ENCODE measurements at regions not wholly inside any gene's neighbourhood (a gene's known extent, or its start where the extent isn't known, plus 50 kb on each side); places are given as distances from the start of the nearest gene placed in this dataset.

GRCh38 chr10:1873661-1874315 is 136.5 kb upstream of the ADARB2 start:
- Mint-ChIP-seq H3K27ac (no peak overlapping the region), H3K4me3 (no peak overlapping the region), H3K9me3 (peaks cover 0 to 10% (median 2%) of the 10 kb centered on the region in 11 donors), H3K4me1 (no peaks in the 10 kb centered on the region), H3K27me3 (peaks cover 0 to 12% (median 0%) of the 10 kb centered on the region in 5 donors), H3K36me3 (no peaks in the 10 kb centered on the region)
- CTCF ChIA-PET = no interaction called here
- Histone ChIP-seq H3K36me3 (ENCODE audit: control insufficient read depth in 2 of 3, insufficient read depth in 3 of 3, low read length in 3 of 3) (no peaks in the 10 kb centered on the region), H3K9me3 (ENCODE audit: control insufficient read depth in 2 of 3, low read length in 3 of 3) (no peaks in the 10 kb centered on the region), H3K27ac (ENCODE audit: low read depth, low read length) (no peak overlapping the region), H3K4me1 (ENCODE audit: control insufficient read depth in 2 of 2, insufficient read depth in 2 of 2, low read length in 2 of 2) (no peaks in the 10 kb centered on the region), H3K27me3 (ENCODE audit: control insufficient read depth in 2 of 2, insufficient read depth in 2 of 2, low read length in 2 of 2) (no peaks in the 10 kb centered on the region), H3K4me3 (ENCODE audit: low read length) (no peak overlapping the region)
- POLR2A ChIA-PET = no interaction called here
- DNase-seq (no peak), ATAC-seq (no peak)
- intact Hi-C loops (cut with micrococcal nuclease) = no loop called here

GRCh38 chr10:1872151-1872726 is 134.9 kb upstream of the ADARB2 start:
- H3K27ac ChIP-seq (ENCODE audit: low read depth, low read length) = no peak overlapping the region
- no peak overlapping the region for H3K4me3 ChIP-seq (ENCODE audit: low read length)
- H3K36me3 Mint-ChIP-seq = no peaks in the 10 kb centered on the region
- H3K27ac Mint-ChIP-seq = peak overlapping the region in 1 of 9 donors; percentile 42
- H3K27me3 ChIP-seq (ENCODE audit: control insufficient read depth in 2 of 2, insufficient read depth in 2 of 2, low read length in 2 of 2) = no peaks in the 10 kb centered on the region
- peaks cover 0 to 12% (median 0%) of the 10 kb centered on the region in 5 donors for H3K27me3 Mint-ChIP-seq
- DNase-seq (no peak), ATAC-seq (no peak)
- ChIA-PET CTCF (no interaction called here), POLR2A (no interaction called here)
- H3K9me3 Mint-ChIP-seq = peaks cover 0 to 10% (median 2%) of the 10 kb centered on the region in 11 donors
- no peaks in the 10 kb centered on the region for H3K4me1 Mint-ChIP-seq
- H3K4me3 Mint-ChIP-seq = no peak overlapping the region
- H3K4me1 ChIP-seq (ENCODE audit: control insufficient read depth in 2 of 2, insufficient read depth in 2 of 2, low read length in 2 of 2) = no peaks in the 10 kb centered on the region
- no peaks in the 10 kb centered on the region for H3K9me3 ChIP-seq (ENCODE audit: control insufficient read depth in 2 of 3, low read length in 3 of 3)
- no peaks in the 10 kb centered on the region for H3K36me3 ChIP-seq (ENCODE audit: control insufficient read depth in 2 of 3, insufficient read depth in 3 of 3, low read length in 3 of 3)
- intact Hi-C loops (cut with micrococcal nuclease) = no loop called here

- Mint-ChIP-seq H3K36me3 (no peaks in the 10 kb centered on the region), H3K27me3 (peaks cover 0 to 12% (median 0%) of the 10 kb centered on the region in 5 donors), H3K4me1 (no peaks in the 10 kb centered on the region), H3K27ac (no peak overlapping the region), H3K9me3 (peaks cover 0 to 5% (median 0%) of the 10 kb centered on the region in 11 donors), H3K4me3 (no peak overlapping the region)
- Histone ChIP-seq H3K4me1 (ENCODE audit: control insufficient read depth in 2 of 2, insufficient read depth in 2 of 2, low read length in 2 of 2) (no peaks in the 10 kb centered on the region), H3K27ac (ENCODE audit: low read depth, low read length) (no peak overlapping the region), H3K36me3 (ENCODE audit: control insufficient read depth in 2 of 3, insufficient read depth in 3 of 3, low read length in 3 of 3) (no peaks in the 10 kb centered on the region), H3K4me3 (ENCODE audit: low read length) (no peak overlapping the region), H3K9me3 (ENCODE audit: control insufficient read depth in 2 of 3, low read length in 3 of 3) (no peaks in the 10 kb centered on the region), H3K27me3 (ENCODE audit: control insufficient read depth in 2 of 2, insufficient read depth in 2 of 2, low read length in 2 of 2) (peaks cover 0 to 2% of the 10 kb centered on the region in 2 donors)
- ChIA-PET POLR2A (no interaction called here), CTCF (no interaction called here)
- intact Hi-C loops (cut with micrococcal nuclease) = no loop called here
- ATAC-seq = no peak
- DNase-seq = no peak
Measured at GRCh38 chr10:1870491-1870890, 133.2 kb upstream of the ADARB2 start.

GRCh38 chr10:1869861-1870260 is 132.5 kb upstream of the ADARB2 start:
- Mint-ChIP-seq H3K4me3 (no peak overlapping the region), H3K9me3 (peaks cover 0 to 9% (median 5%) of the 10 kb centered on the region in 11 donors), H3K4me1 (no peaks in the 10 kb centered on the region), H3K27ac (peak overlapping the region in 1 of 9 donors; percentile 21), H3K36me3 (no peaks in the 10 kb centered on the region), H3K27me3 (peaks cover 0 to 12% (median 0%) of the 10 kb centered on the region in 5 donors)
- Histone ChIP-seq H3K27me3 (ENCODE audit: control insufficient read depth in 2 of 2, insufficient read depth in 2 of 2, low read length in 2 of 2) (peaks cover 0 to 4% of the 10 kb centered on the region in 2 donors), H3K27ac (ENCODE audit: low read depth, low read length) (no peak overlapping the region), H3K9me3 (ENCODE audit: control insufficient read depth in 2 of 3, low read length in 3 of 3) (peaks cover 0 to under 1% (median 0%) of the 10 kb centered on the region in 3 experiments), H3K4me3 (ENCODE audit: low read length) (no peak overlapping the region), H3K4me1 (ENCODE audit: control insufficient read depth in 2 of 2, insufficient read depth in 2 of 2, low read length in 2 of 2) (no peaks in the 10 kb centered on the region), H3K36me3 (ENCODE audit: control insufficient read depth in 2 of 3, insufficient read depth in 3 of 3, low read length in 3 of 3) (no peaks in the 10 kb centered on the region)
- no peak for ATAC-seq
- DNase-seq = no peak
- ChIA-PET POLR2A (no interaction called here), CTCF (no interaction called here)
- intact Hi-C loops (cut with micrococcal nuclease) = no loop called here

GRCh38 chr10:1860351-1860750 is 123.0 kb upstream of the ADARB2 start:
- POLR2A ChIA-PET = no interaction called here
- H3K36me3 Mint-ChIP-seq = peaks cover 0 to 4% (median 3%) of the 10 kb centered on the region in 5 donors

GRCh38 chr10:1858547-1858946 is 121.2 kb upstream of the ADARB2 start:
- peaks cover 0 to 4% (median 2%) of the 10 kb centered on the region in 11 donors for H3K9me3 Mint-ChIP-seq

More at GRCh38 chr10:1860351-1860750, 123.0 kb upstream of the ADARB2 start:
- H3K4me1 ChIP-seq (ENCODE audit: control insufficient read depth in 2 of 2, insufficient read depth in 2 of 2, low read length in 2 of 2) = no peaks in the 10 kb centered on the region
- Mint-ChIP-seq H3K27me3 (peaks cover 0 to 3% (median 0%) of the 10 kb centered on the region in 5 donors), H3K4me3 (no peak overlapping the region), H3K27ac (no peak overlapping the region), H3K4me1 (no peaks in the 10 kb centered on the region), H3K9me3 (peaks cover 4 to 22% (median 9%) of the 10 kb centered on the region in 11 donors)
- DNase-seq (no peak), ATAC-seq (no peak)
- intact Hi-C loops (cut with micrococcal nuclease) = no loop called here
- H3K4me3 ChIP-seq (ENCODE audit: low read length) = no peak overlapping the region
- H3K27me3 ChIP-seq (ENCODE audit: control insufficient read depth in 2 of 2, insufficient read depth in 2 of 2, low read length in 2 of 2) = peaks cover 0 to under 1% of the 10 kb centered on the region in 2 donors
- no peaks in the 10 kb centered on the region for H3K36me3 ChIP-seq (ENCODE audit: control insufficient read depth in 2 of 3, insufficient read depth in 3 of 3, low read length in 3 of 3)
- H3K9me3 ChIP-seq (ENCODE audit: control insufficient read depth in 2 of 3, low read length in 3 of 3) = peaks cover 0 to 7% (median 0%) of the 10 kb centered on the region in 3 experiments
- no peak overlapping the region for H3K27ac ChIP-seq (ENCODE audit: low read depth, low read length)
- CTCF ChIA-PET = no interaction called here

GRCh38 chr10:1858048-1858447 is 120.7 kb upstream of the ADARB2 start:
- Histone ChIP-seq H3K27ac (ENCODE audit: low read depth, low read length) (no peak overlapping the region), H3K4me1 (ENCODE audit: control insufficient read depth in 2 of 2, insufficient read depth in 2 of 2, low read length in 2 of 2) (no peaks in the 10 kb centered on the region), H3K9me3 (ENCODE audit: control insufficient read depth in 2 of 3, low read length in 3 of 3) (no peaks in the 10 kb centered on the region), H3K4me3 (ENCODE audit: low read length) (no peak overlapping the region), H3K27me3 (ENCODE audit: control insufficient read depth in 2 of 2, insufficient read depth in 2 of 2, low read length in 2 of 2) (no peaks in the 10 kb centered on the region), H3K36me3 (ENCODE audit: control insufficient read depth in 2 of 3, insufficient read depth in 3 of 3, low read length in 3 of 3) (no peaks in the 10 kb centered on the region)
- ChIA-PET CTCF (no interaction called here), POLR2A (no interaction called here)
- no peaks in the 10 kb centered on the region for H3K9me3 Mint-ChIP-seq
- ATAC-seq (no peak), DNase-seq (no peak)
- H3K27ac Mint-ChIP-seq = no peak overlapping the region
- intact Hi-C loops (cut with micrococcal nuclease) = no loop called here
- no peak overlapping the region for H3K4me3 Mint-ChIP-seq
- H3K27me3 Mint-ChIP-seq = peaks cover 0 to 3% (median 0%) of the 10 kb centered on the region in 5 donors
- no peaks in the 10 kb centered on the region for H3K4me1 Mint-ChIP-seq
- H3K36me3 Mint-ChIP-seq = no peaks in the 10 kb centered on the region

More at GRCh38 chr10:1858547-1858946, 121.2 kb upstream of the ADARB2 start:
- Histone ChIP-seq H3K9me3 (ENCODE audit: control insufficient read depth in 2 of 3, low read length in 3 of 3) (no peaks in the 10 kb centered on the region), H3K4me3 (ENCODE audit: low read length) (no peak overlapping the region), H3K27ac (ENCODE audit: low read depth, low read length) (no peak overlapping the region), H3K4me1 (ENCODE audit: control insufficient read depth in 2 of 2, insufficient read depth in 2 of 2, low read length in 2 of 2) (no peaks in the 10 kb centered on the region), H3K27me3 (ENCODE audit: control insufficient read depth in 2 of 2, insufficient read depth in 2 of 2, low read length in 2 of 2) (no peaks in the 10 kb centered on the region), H3K36me3 (ENCODE audit: control insufficient read depth in 2 of 3, insufficient read depth in 3 of 3, low read length in 3 of 3) (no peaks in the 10 kb centered on the region)
- CTCF ChIA-PET = no interaction called here
- H3K4me1 Mint-ChIP-seq = no peaks in the 10 kb centered on the region
- ATAC-seq (no peak), DNase-seq (no peak)
- peak overlapping the region in 1 of 9 donors; percentile 6 for H3K27ac Mint-ChIP-seq
- POLR2A ChIA-PET = no interaction called here
- intact Hi-C loops (cut with micrococcal nuclease) = no loop called here
- H3K4me3 Mint-ChIP-seq = no peak overlapping the region
- peaks cover 0 to 2% (median 0%) of the 10 kb centered on the region in 5 donors for H3K36me3 Mint-ChIP-seq
- peaks cover 0 to 3% (median 0%) of the 10 kb centered on the region in 5 donors for H3K27me3 Mint-ChIP-seq

All from naive thymus-derived CD4-positive, alpha-beta T cell (primary cell).